ENCODE measurements at regions not wholly inside any gene's neighbourhood (a gene's known extent, or its start where the extent isn't known, plus 50 kb on each side); places are given as distances from the start of the nearest gene placed in this dataset.

- H3K9me3 ChIP-seq (ENCODE audit: control insufficient read depth, low read length, poor library complexity, severe bottlenecking), result no peaks in the 10 kb centered on the region
- DNase-seq (no peak), ATAC-seq (no peak)
- H3K4me1 Mint-ChIP-seq, result no peaks in the 10 kb centered on the region
- no peaks in the 10 kb centered on the region for H3K27me3 Mint-ChIP-seq
- H3K27ac Mint-ChIP-seq, result no peak overlapping the region
- no peak overlapping the region for H3K4me3 Mint-ChIP-seq
- no peaks in the 10 kb centered on the region for H3K36me3 Mint-ChIP-seq (ENCODE audit: low read depth)
Measured at GRCh38 chr14:30251557-30252100, 307.3 kb upstream of the G2E3 start.

- no peak overlapping the region for H3K27ac Mint-ChIP-seq
- H3K9me3 ChIP-seq (ENCODE audit: control insufficient read depth, low read length, poor library complexity, severe bottlenecking), result no peaks in the 10 kb centered on the region
- H3K4me3 Mint-ChIP-seq, result no peak overlapping the region
- no peaks in the 10 kb centered on the region for H3K4me1 Mint-ChIP-seq
- DNase-seq (no peak), ATAC-seq (no peak)
- H3K36me3 Mint-ChIP-seq (ENCODE audit: low read depth), result no peaks in the 10 kb centered on the region
- H3K27me3 Mint-ChIP-seq, result no peaks in the 10 kb centered on the region
Measured at GRCh38 chr14:30252151-30252550, 306.8 kb upstream of the G2E3 start.

GRCh38 chr14:30252783-30253674 is 305.9 kb upstream of the G2E3 start:
- Mint-ChIP-seq H3K4me3 (no peak overlapping the region), H3K4me1 (no peaks in the 10 kb centered on the region), H3K36me3 (ENCODE audit: low read depth) (no peaks in the 10 kb centered on the region), H3K27ac (no peak overlapping the region), H3K27me3 (no peaks in the 10 kb centered on the region)
- DNase-seq, result no peak
- H3K9me3 ChIP-seq (ENCODE audit: control insufficient read depth, low read length, poor library complexity, severe bottlenecking), result no peaks in the 10 kb centered on the region
- no peak for ATAC-seq

GRCh38 chr14:30256627-30257026 is 302.3 kb upstream of the G2E3 start:
- no peaks in the 10 kb centered on the region for H3K9me3 ChIP-seq (ENCODE audit: control insufficient read depth, low read length, poor library complexity, severe bottlenecking)
- no peak for DNase-seq
- ATAC-seq, result no peak
- Mint-ChIP-seq H3K27ac (no peak overlapping the region), H3K4me1 (no peaks in the 10 kb centered on the region), H3K4me3 (no peak overlapping the region), H3K36me3 (ENCODE audit: low read depth) (no peaks in the 10 kb centered on the region), H3K27me3 (no peaks in the 10 kb centered on the region)

- Mint-ChIP-seq H3K27me3 (no peaks in the 10 kb centered on the region), H3K4me3 (no peak overlapping the region), H3K27ac (no peak overlapping the region), H3K36me3 (ENCODE audit: low read depth) (no peaks in the 10 kb centered on the region), H3K4me1 (no peaks in the 10 kb centered on the region)
- DNase-seq, result no peak
- H3K9me3 ChIP-seq (ENCODE audit: control insufficient read depth, low read length, poor library complexity, severe bottlenecking), result no peaks in the 10 kb centered on the region
- ATAC-seq, result no peak
Measured at GRCh38 chr14:30257946-30258661, 300.9 kb upstream of the G2E3 start.

GRCh38 chr14:30260833-30261607 is 297.9 kb upstream of the G2E3 start:
- H3K9me3 ChIP-seq (ENCODE audit: control insufficient read depth, low read length, poor library complexity, severe bottlenecking), result no peaks in the 10 kb centered on the region
- Mint-ChIP-seq H3K27me3 (peaks cover 6% of the 10 kb centered on the region), H3K27ac (no peak overlapping the region), H3K36me3 (ENCODE audit: low read depth) (no peaks in the 10 kb centered on the region), H3K4me1 (no peaks in the 10 kb centered on the region), H3K4me3 (no peak overlapping the region)
- DNase-seq (no peak), ATAC-seq (no peak)

- Mint-ChIP-seq H3K27ac (no peak overlapping the region), H3K4me1 (no peaks in the 10 kb centered on the region), H3K27me3 (peaks cover 6% of the 10 kb centered on the region), H3K4me3 (no peak overlapping the region), H3K36me3 (ENCODE audit: low read depth) (no peaks in the 10 kb centered on the region)
- H3K9me3 ChIP-seq (ENCODE audit: control insufficient read depth, low read length, poor library complexity, severe bottlenecking), result no peaks in the 10 kb centered on the region
- ATAC-seq (no peak), DNase-seq (no peak)
Measured at GRCh38 chr14:30264161-30264560, 294.8 kb upstream of the G2E3 start.

GRCh38 chr14:30266290-30266689 is 292.7 kb upstream of the G2E3 start:
- ATAC-seq (no peak), DNase-seq (no peak)
- H3K36me3 Mint-ChIP-seq (ENCODE audit: low read depth), result no peaks in the 10 kb centered on the region
- no peaks in the 10 kb centered on the region for H3K4me1 Mint-ChIP-seq
- H3K27ac Mint-ChIP-seq, result no peak overlapping the region
- H3K27me3 Mint-ChIP-seq, result peaks cover 6% of the 10 kb centered on the region
- H3K9me3 ChIP-seq (ENCODE audit: control insufficient read depth, low read length, poor library complexity, severe bottlenecking), result no peaks in the 10 kb centered on the region
- no peak overlapping the region for H3K4me3 Mint-ChIP-seq

- no peaks in the 10 kb centered on the region for H3K9me3 ChIP-seq (ENCODE audit: control insufficient read depth, low read length, poor library complexity, severe bottlenecking)
- no peaks in the 10 kb centered on the region for H3K4me1 Mint-ChIP-seq
- ATAC-seq (no peak), DNase-seq (no peak)
- H3K4me3 Mint-ChIP-seq, result no peak overlapping the region
- no peak overlapping the region for H3K27ac Mint-ChIP-seq
- H3K36me3 Mint-ChIP-seq (ENCODE audit: low read depth), result no peaks in the 10 kb centered on the region
- H3K27me3 Mint-ChIP-seq, result peaks cover 9% of the 10 kb centered on the region
Measured at GRCh38 chr14:30267141-30267540, 291.8 kb upstream of the G2E3 start.

- H3K9me3 ChIP-seq (ENCODE audit: control insufficient read depth, low read length, poor library complexity, severe bottlenecking), result no peaks in the 10 kb centered on the region
- H3K27ac Mint-ChIP-seq, result no peak overlapping the region
- H3K4me3 Mint-ChIP-seq, result no peak overlapping the region
- peaks cover 7% of the 10 kb centered on the region for H3K27me3 Mint-ChIP-seq
- peak; percentile 78 for ATAC-seq
- no peaks in the 10 kb centered on the region for H3K36me3 Mint-ChIP-seq (ENCODE audit: low read depth)
- H3K4me1 Mint-ChIP-seq, result no peaks in the 10 kb centered on the region
- peak in 1 of 3 donors; percentile 24 for DNase-seq
Measured at GRCh38 chr14:30270200-30271161, 288.5 kb upstream of the G2E3 start.

- Mint-ChIP-seq H3K27me3 (peaks cover 7% of the 10 kb centered on the region), H3K4me3 (no peak overlapping the region), H3K27ac (no peak overlapping the region), H3K36me3 (ENCODE audit: low read depth) (no peaks in the 10 kb centered on the region), H3K4me1 (no peaks in the 10 kb centered on the region)
- no peaks in the 10 kb centered on the region for H3K9me3 ChIP-seq (ENCODE audit: control insufficient read depth, low read length, poor library complexity, severe bottlenecking)
- no peak for ATAC-seq
- no peak for DNase-seq
Measured at GRCh38 chr14:30271811-30272323, 287.1 kb upstream of the G2E3 start.
